Stromal cell of bone marrow (primary cell): ENCODE measurements at regions not wholly inside any gene's neighbourhood (a gene's known extent, or its start where the extent isn't known, plus 50 kb on each side); places are given as distances from the start of the nearest gene placed in this dataset.

Experiments used
- DNase-seq: peaks from one replicate; pipeline ENCODE4 v3.0.0-alpha.2; 2012; ENCODE audit warnings: low read depth

DNA sequence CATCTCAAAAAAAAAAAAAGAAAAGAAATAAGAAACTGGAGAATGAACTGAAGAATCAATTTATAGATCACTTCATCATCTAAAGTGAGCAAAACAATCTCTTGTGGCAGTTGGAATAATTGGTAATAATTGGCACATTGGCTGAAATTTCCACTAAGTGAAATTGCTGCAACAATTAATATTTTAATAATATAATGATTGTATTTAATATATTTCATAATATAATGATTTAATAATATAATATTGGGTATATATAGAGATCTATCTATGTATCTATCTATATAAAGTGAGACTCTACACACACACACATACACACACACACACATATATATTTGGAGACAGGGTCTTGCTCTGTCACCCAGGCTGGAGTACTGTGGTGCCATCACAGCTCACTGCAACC lies 81.2 kb upstream of the PRICKLE1 start:
- DNase-seq, result no peak

DNA sequence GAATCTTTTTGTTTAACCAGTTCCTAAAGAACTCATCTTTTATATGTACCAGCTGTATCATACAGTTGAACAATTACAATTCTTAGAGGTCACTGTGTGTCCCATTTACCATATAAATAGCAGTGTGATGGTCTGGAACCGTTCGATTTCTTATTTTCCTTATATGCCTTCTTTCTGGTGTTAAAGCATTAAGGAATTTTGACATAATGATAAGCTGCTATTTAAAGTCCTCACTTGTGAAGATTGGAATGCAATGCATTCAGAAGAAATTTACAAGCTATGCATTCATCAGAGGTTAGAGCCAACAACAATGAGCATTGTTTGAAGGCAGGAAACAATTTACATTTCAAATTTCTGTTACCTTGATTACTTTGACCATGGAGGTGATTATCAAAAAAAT lies 80.0 kb upstream of the PRICKLE1 start:
- no peak for DNase-seq

DNA sequence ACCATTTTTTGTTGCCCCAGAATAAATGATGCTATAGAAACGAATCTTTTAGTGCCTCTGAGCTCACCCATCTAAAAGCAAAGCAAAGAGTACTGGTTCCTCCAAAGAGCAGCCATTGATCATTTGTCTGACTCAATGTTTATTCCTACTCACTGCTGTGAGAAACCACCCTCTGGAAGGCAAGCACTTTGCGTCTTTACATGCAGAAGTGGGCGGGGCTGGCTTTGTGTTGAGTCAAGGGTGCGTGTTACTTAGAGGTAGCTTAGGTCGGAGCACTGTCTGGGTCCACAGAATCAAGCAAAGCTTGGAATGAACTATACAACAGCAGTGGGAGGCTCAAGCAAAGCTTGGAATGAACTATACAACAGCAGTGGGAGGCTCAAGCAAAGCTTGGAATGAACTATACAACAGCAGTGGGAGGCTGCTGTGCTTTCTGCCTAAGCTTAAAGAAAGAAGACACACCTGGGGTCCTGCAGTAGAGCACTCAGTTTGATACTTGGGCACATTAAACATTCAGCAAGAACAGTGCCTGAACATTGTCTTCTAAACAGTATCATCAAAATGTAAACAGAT lies 77.2 kb upstream of the PRICKLE1 start:
- no peak for DNase-seq

DNA sequence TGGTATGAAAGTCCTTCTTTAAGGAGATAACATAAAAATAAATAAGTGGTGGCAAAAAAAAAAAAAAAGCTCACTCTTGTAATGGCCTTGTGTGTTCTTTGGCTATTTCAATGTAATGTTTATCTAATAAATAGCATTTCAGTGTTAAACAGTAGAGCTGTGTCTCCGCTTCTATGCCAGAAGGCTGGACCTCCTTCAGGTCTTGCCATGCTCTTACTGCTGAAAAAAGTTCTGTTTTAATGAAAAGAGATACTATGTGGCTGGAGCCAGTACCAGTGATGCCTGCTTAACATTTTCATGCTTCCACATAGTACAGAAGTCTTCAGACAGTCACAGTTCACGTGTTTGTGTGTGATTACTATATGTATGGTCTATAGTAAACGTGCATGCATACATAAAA lies 74.1 kb upstream of the PRICKLE1 start:
- no peak for DNase-seq

DNA sequence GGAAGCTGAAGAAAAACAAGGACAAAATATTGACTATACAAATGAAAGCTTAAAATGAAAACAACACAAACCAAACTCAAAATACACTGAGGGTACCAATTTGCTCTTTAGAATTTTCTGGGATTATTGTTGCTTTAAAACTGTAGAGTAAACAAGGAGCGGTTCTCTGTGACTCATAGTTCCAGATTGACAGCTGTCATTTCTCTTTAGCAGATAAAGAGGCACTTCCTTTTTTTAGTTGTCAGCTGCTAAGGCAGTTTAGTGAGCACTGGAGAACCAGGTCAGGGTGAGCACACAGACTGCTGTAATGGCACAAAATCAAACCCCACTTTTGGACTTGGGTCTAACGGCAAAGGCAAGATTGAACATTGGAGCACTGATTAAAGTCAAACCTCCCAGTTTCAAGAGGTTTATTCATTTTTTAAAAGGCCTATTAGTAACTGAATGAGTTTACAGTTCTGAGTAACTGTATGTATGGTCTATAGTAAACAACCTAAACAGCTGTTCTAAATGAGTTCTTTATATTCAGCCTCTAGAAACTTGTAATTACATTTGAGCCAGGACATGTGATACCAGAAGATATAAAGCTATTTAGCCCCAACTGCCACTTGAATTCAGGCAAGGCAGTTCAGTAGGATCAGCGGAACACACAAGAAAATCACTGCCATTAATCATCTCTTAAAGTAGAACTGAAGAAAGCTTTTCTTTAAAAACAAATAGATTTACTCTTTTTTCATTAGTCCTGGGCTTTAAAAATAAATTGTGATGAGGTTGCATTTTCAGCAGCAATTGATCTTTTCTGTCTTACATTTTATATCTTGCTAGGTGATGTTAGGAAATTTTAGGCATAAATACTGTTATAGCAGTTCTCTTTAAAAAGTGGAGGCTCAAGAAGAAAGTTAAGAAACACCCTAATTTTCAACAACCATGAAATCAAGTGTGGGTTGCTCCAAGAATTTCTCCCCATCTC lies 71.7 kb upstream of the PRICKLE1 start:
- no peak for DNase-seq

DNA sequence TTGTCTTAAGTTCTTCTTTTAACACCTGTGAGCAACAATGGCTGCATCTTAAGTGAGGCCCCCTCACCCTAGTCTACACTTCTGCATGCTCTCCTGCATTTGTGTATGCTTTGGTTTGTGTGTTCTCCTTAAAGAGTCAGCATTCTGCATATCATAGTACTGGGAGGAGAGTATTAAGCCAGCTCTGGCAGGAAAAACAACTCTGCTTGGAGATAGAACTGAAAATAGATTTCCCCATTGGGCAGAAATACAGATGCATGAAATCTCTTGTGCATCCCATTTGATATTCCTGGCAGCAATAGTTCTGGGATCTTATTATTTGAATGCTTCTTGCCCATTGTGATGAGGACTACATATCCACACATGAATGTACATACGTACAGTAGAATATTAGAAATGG lies 70.6 kb upstream of the PRICKLE1 start:
- DNase-seq, result no peak

DNA sequence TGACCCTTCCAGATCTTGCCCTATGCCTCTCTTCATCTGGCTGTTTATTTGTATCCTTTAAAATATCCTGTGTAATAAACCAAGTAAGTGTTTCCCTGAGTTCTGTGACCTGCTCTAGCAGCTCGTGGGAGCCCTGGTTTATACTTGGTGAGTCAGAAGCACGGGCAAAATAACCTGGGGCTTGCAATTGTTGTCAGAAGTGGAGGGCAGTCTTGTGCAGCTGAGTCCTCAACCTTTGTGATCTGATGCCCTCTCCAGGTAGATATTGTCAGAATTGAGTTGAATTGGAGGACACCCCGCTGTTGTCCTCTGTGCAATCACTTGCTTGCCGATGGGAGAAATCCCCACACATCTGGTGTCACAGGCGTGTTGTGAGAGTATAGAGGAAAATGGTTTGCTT lies 62.5 kb upstream of the PRICKLE1 start:
- no peak for DNase-seq

DNA sequence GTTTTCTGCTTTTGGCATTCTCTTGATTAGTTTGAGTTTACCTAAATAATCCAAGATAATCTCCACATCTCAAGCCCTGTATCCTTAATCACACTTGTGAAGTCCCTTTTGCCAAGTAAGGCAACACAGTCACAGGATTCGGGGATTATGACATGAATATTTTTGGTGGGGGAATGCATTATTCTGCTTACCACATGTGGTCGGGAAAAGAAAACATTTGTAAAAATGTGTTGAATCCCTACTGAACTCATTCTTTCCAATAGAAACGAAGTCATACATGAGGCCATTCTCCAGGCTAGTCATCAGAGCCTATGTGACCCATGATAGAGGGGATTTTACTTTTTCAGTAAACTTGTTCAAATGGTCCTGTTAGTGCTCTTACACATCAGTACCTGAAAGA lies 58.5 kb upstream of the PRICKLE1 start:
- no peak for DNase-seq

DNA sequence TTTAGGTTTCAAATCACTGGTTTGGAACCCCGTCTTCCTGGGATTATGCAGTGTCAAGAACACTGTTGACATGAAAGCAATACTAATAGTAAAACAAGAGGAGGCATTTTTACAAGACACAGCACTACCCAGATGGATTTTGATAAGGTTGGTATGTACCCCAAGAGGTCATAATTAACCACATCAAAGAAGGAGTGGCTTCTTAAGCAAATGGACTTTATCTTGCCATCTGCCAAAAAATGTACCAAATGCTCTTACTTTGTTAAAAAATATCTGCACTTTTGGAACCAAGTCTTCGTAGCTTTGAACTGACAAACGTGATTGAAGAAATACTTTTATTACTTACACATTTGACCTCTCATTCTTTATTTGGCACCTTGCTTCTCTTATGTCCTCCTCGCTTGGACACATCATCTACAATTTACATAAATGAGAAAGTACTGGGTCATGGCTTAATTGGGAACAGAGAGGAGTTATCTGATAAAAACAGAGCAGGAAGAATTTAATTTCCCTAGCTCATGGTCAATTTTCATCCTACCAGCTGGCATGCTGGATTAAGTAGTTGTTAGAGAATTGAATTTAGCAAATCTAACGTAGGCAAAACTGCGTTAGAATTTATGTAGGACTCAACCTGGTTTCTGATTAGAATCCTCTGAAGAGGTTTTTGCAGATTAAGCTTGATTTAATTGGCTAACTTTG lies 54.5 kb upstream of the PRICKLE1 start:
- DNase-seq, result no peak

DNA sequence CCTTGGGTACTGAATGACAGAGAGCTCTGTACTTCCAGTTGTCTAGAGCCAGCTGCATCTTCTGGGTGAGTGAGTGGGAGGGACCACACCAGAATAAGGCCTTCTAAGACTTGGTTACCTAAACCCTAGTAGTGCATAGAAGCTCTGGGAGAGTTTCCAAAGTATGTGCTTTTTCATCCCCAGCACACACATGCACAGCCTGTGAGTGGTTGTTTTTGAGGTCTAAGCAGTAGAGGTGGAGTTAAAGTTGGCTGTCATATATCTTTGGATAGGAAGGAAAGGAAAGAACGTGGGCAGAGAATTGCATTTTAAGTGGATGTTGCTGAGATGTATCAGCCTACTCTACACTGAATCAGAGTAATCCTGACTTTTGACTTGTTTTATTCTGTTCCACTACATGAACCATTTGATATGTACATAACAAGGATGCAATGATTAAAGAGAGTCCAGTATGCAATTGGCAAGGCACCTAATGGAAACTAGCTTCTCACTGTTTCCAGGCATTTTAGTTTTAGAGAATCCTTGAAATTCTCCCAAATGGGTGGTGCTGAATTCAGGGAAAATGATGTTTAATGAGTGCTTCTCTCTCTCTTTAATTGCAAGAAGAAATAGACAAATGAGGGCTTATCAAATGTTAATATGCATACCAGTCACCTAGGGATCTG lies 51.8 kb upstream of the PRICKLE1 start:
- no peak for DNase-seq

DNA sequence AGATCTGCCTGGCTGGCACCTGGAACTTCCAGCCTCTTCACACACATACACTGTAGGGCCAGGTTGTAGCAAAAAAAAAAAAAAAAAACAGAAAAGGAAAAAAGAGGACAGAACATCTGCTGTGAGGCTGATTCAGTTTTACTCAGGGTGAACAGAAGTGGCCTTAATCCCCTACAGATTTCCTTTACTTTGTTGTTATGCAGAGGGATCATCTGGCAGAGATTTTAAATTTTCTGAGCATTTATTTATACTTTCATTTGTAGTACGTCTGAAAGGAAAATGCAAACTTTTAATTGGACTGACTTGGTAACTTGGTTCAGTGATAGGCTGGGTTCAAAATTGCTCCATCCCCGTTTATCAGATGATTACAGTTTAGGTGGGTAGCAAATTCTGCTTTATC lies 50.8 kb upstream of the PRICKLE1 start:
- no peak for DNase-seq

DNA sequence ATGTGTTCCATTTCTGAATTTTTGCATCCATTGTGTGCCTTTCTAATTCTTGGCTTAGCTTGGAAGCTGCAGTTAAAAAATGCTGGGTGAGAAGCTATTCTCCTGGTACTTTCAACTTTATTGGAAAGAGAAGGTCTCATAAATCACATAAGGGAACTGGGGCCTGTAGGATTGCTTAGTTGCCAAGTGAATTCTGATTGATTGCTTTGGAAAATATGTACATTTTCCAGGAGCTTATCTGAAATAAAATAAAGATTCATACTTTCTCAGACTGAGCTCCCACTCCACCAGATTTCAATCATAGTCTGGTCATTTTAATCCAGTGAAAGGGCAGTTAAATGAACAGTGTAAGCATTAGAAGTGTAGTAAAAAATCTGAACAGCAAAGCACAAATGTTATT lies 50.0 kb upstream of the PRICKLE1 start:
- DNase-seq, result no peak
